LoVo (cell line): ENCODE measurements at regions not wholly inside any gene's neighbourhood (a gene's known extent, or its start where the extent isn't known, plus 50 kb on each side); places are given as distances from the start of the nearest gene placed in this dataset.
A peak's percentile ranks its signal among the peaks of the same experiment; 100 is the strongest.
"Not testable (repeated sequence)": the region's sequence is repeated elsewhere in the genome, so short reads cannot be mapped to it uniquely, and the experiment has no call there.

Source experiments
- DNase-seq: peaks from one replicate; pipeline ENCODE4 v3.0.0-alpha.2; 2016; ENCODE audit warnings: low spot score

DNA sequence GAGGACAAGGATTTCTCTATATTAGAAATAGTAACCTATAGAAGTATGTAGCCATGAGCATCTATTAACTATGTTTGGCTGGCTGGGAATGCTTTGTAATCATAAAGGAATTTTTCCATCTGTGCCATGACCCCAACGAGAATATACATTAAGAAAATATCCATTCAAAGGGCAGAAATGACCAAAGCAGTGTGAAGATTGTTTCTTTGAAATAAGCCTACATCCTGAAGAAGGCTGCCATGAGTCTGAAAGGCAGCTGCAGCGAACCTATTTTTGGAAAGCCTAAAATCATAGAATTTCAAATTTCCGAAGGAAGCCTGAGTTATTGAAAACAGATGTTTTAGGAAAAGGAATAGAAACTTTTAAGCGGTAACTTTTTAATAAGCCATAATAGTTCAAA is 244.2 kb upstream of the FOXK1 start:
- no peak for DNase-seq

DNA sequence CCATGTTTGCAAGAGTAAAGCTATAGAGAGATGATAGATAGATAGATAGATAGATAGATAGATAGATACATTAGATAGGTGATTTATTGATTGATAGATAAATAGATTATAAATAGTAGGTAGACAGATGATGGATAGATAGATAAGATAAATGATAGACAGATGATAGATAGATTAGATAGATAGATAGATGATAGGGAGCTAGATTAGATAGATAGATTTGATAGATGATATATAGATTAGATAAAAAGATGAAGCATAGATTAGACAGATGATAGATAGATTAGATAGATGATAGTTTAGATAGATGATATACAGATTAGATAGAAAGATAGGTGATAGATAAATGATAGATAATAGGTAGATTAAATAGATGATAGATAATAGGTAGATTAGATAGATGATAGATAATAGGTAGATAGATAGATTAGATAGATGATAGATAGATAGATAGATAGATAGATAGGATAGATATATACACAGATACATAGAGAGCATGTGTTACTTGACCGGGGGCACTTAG is 243.3 kb upstream of the FOXK1 start:
- DNase-seq = no peak

DNA sequence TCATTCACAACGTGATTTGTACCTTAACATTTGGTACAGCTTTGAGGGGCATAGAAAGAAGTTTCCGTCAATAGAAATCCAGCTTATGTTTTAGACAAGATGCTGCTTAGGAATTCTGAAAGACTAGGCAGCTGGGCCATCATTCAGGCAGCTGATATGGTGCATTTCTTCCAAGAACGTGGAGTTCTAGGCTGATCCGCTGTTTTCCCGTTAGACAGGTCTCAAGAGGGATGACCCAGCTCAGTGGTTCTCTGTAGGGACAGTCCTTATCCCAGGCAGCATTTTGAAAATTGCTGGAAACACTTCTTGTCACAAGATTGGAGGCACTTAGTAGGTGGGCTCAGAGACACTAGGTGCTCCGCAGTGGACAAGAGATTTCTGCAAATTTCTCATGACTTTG is 242.7 kb upstream of the FOXK1 start:
- DNase-seq = no peak

DNA sequence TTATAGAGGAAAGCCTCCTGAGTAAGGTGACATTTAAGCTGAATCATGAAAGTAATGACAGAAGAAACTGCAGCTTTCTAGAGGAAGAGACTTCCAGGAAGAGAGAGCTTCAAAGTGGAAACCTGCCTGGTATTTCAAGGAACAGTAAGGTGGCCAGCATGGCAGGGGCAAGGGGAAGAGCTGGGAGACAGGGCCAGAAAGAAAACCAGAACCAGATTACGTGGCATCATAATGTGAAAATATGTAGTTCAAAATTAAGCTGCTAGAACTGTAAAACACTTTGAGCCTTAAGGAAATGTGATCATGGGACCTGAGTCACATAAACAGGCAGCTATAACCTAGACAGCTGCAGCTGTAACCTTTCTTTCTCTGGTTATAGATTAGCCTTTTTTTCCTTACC is 238.0 kb upstream of the FOXK1 start:
- DNase-seq = no peak

DNA sequence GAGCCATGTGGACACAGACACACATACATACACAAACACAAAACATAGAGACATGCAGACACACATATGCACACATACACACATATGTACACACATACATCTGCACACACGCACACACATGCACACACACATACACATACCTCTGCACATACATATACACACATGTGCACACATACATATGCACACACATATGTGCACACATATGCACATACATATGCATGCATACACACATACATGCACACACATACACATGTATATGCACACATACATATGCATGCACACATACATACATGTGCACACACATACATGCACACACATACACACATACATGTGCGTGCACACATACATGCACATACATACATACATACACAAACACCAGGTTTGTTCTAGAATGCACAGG is 236.3 kb upstream of the FOXK1 start:
- DNase-seq = no peak

DNA sequence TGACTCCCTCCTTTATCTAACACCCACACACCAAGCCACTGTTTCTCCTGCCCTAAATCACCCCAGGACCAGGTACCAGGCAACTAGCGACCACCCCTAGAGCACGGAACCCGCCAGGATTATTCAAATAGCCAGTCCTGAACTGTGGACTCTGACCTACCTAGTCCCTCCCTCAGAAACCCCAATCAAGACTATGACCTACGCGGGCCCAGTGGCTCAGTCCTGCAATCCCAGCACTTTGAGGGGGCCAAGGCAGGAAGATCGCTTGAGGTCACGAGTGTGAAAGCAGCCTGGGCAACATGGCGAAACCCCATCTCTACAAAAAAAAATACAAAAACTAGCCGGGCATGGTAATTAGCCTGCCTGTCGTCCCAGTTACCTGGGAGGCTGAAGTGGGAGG is 232.8 kb upstream of the FOXK1 start:
- no peak for DNase-seq

DNA sequence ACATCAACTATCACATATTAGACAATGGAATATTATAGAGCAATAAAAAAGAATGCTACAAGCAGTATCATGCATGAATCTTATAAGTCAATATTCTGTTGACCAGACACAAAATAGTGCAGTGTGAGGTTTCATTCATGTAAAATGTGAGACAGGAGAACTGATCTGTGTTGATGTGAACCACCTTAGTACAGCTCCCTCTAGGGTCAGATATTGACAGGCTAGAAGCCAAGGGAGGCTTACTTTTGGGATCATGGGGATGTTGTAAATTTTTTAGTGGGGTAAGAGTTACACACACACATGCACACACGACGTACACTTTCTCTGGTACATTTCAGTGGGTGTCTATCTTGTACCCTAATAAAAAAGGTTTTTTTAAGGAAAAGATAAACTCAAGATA is 231.6 kb upstream of the FOXK1 start:
- DNase-seq = no peak

DNA sequence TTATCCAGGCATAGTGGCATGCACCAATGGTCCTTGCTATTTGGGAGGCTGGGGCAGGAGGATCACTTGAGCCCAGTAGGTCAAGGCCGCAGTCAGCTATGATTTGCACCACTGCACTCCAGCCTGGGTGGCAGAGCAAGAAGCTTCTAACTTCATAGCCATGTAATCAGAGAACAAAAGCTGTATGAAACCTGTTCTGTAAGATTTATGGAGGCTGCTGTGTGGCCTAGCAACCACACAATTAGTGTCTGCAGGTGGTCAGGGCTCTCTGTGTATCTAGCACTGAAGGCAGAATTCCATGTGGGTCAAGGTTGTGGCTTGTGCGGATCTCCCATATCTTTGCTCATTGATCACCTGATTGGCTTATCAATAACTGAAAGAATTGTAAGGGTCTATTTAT is 221.5 kb upstream of the FOXK1 start:
- no peak for DNase-seq

DNA sequence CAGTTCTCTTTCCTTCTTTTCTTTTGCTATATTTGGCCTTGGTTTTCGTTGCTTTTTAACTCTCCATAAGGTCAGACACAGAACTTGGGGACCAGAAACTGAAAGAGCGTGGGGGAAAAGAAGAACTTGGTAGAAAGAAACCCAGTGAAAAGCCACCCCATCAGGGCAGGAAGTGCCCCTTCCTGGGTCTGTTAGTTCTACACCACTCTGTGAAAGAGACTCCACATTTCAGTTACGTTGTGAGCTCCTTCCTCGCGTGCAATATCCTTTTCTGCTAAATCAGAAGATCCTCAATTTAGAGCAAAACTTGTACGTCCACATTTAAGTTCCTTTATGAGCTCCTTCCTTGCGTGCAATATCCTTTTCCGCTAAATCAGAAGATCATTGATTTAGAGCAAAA is 220.6 kb upstream of the FOXK1 start:
- no peak for DNase-seq

DNA sequence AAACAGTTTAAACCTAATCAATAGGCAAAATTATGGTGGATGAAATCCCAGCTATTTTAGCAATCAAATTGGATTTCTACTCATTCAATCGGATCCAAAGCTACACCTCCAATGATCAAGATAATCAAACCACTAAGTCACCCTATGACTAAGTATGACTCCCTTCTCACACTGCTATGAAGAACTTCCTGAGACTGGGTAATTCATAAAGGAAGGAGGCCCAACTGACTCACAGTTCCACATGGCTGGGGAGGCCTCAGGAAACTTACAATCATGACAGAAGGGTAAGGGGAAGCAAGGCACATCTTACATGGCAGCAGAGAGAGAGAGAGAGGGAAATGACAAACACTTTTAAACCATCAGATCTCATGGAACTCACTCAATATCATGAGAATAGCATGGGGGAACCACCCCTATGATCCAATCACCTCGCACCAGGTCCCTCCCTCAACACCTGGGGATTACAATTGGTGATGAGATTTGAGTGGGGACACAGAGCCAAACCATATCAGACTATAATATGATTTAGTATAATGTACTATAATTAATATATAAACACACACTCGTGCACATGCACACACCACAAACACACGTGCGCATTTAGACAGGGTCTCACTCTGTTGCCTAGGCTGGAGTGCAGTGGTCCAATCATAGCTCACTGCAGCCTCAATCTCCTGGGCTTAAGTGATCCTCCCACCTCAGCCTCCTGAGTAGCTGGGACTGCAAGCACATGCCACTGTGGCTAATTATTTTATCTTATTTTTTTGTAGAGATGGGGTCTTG is 213.6 kb upstream of the FOXK1 start:
- no peak for DNase-seq

DNA sequence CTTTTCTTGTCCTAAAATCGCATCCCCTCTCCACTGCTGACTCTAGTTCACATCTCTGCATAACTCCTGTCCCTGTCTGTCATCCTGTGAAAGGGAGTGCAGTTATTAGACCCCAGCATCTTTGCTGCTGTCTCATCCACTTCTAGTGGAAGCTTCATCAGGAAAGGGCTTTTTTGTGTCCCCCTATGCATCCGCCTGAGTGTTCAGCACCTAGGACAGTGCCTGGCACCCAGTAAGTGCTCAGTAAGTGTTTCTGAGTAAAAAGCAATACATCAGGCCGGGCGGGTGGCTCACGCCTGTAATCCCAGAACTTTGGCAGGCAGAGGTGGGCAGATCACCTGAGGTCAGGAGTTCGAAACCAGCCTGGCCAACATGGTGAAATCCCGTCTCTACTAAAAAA is 211.8 kb upstream of the FOXK1 start:
- DNase-seq = no peak

DNA sequence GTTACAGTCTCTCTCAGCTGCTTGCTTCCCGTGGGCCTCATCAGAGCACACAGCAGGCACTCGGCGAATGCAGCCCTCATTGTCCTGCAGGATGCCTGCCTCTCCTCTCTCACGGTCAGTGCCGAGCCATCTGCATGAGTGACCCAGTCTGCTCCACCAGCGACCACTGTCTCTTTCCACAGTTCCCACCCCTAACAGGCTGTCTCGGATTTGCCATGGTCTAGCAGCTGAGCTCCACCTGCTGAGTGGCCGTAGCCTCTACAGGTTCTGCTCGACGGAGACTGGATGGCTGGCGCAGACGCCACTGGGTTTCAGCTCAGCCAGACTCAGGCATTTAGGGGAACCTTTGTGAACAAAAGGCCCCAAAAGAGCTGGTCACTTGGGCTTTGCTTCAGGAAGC is 209.4 kb upstream of the FOXK1 start:
- no peak for DNase-seq

DNA sequence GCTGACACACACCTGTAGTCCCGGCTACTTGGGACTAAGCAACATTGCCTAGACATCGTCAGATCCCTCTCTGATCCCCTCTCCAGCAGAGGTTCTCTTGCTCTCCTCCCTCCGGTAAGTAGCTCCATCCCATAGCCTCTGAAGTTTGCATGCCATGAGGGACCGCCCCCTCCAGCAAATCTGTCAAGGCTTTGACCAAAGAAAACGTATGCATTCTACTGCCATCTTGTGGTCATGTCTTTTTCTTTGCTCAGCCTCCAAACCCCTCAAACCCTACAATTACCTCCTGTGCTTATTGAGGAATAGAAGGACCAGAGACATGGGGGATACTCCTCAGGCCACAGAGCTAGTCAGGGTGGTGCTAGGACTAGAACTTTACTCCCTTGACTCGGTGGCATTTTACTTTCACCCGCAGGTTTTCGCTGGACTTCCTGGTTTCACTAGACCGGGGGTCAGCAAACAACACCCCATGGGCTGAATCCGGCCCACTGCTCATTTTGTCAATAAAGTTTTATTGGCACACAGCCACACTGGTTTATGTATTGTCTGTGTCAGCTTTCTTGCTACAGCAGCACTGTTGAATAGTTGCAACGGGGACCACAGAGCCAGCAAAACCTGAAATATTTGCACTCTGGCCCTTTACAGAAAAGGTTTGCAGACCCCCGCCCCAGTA is 202.6 kb upstream of the FOXK1 start:
- DNase-seq = peak; percentile 37

DNA sequence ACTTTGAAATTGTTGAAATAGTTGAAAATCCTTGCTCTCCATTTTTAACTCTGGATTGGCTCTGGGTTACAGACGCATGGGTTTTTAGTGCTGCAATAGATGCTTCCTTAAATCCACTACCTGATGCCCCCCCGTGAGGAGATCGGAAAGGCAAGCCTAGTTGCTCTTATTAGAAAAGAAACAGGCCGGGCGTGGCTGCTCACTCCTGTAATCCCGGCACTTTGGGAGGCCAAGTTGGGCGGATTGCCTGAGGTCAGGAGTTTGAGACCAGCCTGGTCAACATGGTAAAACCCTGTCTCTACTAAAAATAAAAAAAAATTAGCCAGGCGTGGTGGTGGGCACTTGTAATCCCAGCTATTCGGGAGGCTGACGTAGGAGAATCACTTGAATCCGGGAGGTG is 202.0 kb upstream of the FOXK1 start:
- DNase-seq = not testable (repeated sequence)

DNA sequence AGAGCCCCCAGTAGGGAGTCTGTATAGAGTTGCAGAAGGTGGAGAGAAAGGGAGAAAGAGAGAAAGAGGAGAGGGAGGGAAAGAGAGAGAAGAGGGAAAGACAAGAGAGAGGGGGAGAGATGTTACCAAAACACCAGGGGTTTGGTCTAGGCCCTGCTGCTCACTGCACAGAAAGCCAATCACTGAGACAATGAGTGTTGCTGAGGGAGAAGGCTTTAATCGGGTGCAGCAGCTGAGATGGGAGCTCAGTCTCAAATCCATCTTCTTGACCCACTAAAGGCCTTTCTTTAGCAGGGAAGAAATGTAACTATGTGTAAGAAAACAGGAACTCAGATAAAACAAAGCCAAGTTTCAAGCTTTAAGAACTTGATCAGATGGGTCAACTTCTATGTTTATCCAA is 198.2 kb upstream of the FOXK1 start:
- DNase-seq = no peak

DNA sequence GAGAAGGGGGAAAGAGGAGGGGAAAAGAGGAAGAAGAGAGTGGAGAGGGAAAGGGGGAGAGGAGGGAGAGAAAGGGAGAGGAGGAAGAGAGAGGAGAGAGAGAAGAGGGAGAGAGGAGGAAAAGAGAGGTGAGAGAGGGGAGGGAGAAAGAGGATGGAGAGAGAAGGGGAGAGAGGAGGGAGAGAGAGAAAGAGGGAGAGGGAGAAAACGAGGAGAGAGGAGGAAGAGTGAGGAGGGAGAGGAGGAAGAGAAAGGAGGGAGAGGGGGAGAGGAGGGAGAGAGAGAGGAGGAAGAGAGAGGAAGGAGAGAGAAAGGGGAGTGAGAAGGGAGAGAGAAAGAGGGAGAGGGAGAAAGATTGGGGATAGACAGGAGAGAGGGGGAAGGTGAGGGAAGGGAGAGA is 197.6 kb upstream of the FOXK1 start:
- no peak for DNase-seq

DNA sequence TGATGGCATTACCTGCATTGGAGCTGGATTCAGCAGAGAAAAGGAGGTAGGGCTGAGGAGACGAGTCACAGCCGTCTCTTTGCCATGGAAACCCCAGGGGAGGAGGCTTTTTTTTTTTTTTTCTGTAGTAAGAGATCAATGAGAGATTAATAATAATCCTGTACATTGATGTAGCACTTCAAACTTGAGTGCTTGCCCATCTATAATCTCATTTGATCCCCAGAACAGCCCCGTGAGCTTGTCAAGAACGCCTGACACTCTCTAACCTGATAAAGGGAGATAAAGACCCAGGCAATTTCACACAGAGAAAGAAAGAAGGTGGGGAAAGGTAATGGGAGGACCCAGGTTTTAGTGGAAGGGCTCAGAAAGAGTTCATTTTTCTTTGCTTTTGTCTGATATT is 195.2 kb upstream of the FOXK1 start:
- no peak for DNase-seq

DNA sequence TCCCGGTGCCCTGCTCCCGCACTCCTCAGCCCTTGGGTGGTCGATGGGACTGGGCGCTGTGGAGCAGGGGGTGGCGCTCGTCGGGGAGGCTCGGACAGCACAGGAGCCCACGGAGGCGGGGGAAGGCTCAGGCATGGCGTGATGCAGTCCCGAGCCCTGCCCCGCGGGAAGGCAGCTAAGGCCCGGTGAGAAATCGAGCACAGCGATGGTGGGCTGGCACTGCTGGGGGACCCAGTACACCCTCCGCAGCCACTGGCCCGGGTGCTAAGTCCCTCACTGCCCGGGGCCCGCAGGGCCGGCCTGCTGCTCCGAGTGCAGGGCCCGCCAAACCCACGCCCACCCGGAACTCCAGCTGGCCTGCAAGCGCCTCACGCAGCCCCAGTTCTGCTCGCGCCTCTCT is 185.2 kb upstream of the FOXK1 start:
- DNase-seq = not testable (repeated sequence)

DNA sequence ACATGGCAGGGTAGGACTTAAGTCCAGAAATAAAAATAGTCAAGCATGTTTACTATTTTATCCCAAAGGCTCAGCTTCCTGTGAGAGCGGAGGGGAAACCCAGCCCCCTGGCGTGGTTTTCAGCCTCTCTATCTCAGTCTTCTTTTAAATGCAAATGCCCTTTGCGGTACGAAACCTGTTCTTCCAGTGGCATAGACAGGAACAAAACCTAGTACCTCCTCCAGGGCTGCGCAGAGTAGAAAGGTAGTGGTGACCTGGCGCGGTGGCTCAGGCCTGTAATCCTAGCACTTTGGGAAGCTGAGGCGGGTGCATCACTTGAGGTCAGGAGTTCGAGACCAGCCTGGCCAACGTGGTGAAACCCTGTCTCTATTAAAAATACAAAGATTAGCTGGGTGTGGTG is 181.3 kb upstream of the FOXK1 start:
- DNase-seq = no peak

DNA sequence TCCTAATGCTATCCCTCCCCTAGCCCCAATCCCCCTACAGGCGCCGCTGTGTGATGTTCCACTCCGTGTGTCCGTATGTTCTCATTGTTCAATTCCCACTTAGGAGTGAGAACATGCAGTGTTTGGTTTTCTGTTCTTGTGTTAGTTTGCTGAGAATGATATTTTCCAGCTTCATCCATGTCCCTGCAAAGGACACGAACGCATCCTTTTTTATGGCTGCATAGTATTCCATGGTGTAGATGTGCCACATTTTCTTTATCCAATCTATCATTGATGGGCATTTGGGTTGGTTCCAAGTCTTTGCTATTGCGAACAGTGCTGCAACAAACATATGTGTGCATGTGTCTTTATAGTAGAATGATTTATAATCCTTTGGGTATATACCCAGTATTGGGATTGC is 174.2 kb upstream of the FOXK1 start:
- DNase-seq = not testable (repeated sequence)

DNA sequence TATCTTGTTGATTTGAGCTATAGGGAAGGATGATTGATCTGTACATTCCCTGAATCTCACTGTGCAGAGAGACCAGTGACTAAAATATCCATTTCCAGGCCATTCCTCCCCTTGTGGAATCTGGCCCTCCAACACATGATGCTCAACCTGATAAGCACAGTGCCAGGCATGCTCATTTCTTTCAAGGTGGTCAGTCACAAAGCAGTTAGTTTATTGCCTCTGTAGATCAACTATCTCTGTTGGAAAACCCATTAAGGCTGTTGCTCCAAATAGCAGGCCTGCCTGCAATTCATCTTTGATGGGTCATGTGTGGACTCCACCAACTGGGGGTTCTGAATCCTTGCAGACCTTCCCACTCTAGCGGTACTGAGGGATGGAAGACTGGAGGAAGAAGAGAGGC is 168.6 kb upstream of the FOXK1 start:
- no peak for DNase-seq

DNA sequence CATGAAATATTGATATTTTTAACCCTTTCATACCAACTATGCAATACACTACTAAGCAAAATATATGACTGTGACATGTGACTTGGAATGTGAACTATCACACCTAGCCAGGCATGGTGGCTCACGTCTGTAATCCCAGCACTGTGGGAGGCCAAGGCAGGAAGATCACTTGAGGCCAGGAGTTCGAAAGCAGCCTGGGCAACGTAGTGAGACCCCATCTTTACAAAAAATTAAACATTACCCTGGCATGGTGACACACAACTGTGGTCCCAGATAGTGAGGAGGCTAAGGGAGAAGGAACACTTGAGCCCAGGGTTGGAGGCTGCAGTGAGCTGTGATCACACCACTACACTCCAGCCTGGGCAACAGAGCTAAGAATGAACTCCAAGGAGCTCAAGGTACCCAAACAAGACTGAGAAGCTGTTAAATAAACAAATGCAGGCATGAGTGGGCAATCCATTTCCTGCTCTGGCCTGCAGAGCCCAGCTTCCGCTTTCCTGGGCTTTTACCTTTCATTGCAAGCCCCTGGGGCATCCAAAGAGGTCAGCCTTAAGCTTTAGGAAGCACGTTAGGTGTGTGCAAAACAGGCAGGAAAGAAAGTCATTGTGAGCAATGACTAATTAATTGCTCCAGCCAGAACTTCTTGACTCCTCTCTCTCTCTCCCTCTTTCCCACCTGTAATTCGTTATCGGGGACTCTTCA is 162.1 kb upstream of the FOXK1 start:
- no peak for DNase-seq

DNA sequence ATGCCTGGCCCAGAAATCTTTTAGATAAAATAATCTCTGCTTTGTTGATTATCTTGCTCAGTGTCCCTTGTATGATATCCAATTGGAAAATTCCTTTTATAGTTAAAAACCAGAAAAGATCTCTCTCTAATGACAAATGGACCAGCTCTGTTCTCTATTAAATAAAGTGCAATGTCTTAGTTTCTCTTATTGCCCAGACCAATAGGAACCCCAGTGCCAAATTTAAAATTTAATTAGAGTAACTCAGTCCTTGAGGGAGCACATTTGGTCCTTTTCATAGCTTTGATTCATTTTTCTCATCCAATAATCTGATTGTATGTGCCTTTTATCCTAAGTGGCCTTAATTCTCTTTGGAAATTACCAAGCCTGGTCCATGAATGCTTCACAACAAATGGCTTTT is 158.9 kb upstream of the FOXK1 start:
- DNase-seq = no peak
